Stimulated activated CD8-positive, alpha-beta memory T cell treated with anti-CD3 and anti-CD28 coated beads, Interleukin-12 subunit alpha, Interleukin-12 subunit beta, amount 100 ng/mL, for 1 hour (primary cell): ENCODE measurements at regions not wholly inside any gene's neighbourhood (a gene's known extent, or its start where the extent isn't known, plus 50 kb on each side); places are given as distances from the start of the nearest gene placed in this dataset.
"Not testable (repeated sequence)": the region's sequence is repeated elsewhere in the genome, so short reads cannot be mapped to it uniquely, and the experiment has no call there.

ENCODE experiments used
- DNase-seq: peaks from one replicate; pipeline ENCODE4 v3.0.0-alpha.2; 2020; ENCODE audit warnings: low read depth

DNA sequence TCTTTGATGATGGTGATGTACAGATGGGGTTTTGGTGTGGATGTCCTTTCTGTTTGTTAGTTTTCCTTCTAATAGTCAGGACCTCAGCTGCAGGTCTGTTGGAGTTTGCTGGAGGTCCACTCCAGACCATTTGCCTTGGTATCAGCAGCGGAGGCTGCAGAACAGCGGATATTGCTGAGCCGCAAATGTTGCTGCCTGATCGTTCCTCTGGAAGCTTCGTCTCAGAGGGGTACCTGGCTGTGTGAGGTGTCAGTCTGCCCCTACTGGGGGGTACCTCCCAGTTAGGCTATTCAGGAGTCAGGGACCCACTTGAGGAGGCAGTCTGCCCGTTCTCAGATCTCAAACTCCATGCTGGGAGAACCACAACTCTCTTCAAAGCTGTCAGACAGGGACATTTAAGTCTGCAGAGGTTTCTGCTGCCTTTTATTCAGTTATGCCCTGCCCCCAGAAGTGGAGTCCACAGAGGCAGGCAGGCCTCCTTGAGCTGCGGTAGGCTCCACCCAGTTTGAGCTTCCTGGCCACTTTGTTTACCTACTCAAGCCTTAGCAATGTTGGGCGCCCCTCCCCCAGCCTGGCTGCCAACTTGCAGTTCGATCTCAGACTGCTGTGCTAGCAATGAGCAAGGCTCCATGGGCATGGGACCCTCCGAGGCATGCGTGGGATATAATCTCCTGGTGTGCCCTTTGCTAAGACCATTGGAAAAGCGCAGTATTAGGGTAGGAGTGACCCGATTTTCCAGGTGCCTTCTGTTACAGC lies 264.5 kb downstream of the MATN1 start:
- DNase-seq, result not testable (repeated sequence)

DNA sequence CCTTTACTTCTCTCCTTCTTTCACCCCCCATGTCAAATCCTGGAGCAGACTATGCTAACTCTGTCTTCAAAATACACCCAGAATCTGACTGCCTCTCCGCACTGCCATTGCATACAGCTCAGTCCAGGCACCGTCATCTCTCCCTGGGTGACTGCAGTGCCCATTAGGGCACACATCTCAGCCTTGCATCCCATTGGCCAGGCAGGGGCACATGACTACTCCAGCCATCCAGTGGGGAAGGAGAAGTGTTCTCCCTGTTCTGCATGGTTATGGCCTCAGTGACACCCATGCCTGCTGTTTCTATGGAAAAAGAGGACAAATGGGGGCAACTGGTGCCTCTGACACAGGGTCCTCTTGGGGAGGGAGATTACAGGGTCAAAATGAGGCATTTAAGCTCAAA lies 270.5 kb downstream of the MATN1 start:
- DNase-seq, result no peak

DNA sequence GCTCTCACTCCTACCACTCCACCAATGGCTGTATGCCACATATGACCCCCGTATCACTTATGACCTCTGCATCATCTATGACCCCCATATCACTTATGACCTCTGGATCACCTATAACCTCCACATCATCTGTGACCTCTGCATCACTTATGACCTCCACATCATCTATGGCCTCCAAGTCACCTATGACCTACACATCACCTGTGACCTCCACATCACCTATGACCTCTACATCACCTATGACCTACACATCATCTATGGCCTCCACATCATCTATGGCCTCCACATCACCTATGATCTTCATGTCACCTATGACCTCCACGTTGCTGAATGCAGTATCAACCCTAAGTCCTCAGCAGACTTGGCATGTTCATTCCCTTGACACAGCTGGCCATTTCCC lies 271.2 kb downstream of the MATN1 start:
- DNase-seq, result no peak

DNA sequence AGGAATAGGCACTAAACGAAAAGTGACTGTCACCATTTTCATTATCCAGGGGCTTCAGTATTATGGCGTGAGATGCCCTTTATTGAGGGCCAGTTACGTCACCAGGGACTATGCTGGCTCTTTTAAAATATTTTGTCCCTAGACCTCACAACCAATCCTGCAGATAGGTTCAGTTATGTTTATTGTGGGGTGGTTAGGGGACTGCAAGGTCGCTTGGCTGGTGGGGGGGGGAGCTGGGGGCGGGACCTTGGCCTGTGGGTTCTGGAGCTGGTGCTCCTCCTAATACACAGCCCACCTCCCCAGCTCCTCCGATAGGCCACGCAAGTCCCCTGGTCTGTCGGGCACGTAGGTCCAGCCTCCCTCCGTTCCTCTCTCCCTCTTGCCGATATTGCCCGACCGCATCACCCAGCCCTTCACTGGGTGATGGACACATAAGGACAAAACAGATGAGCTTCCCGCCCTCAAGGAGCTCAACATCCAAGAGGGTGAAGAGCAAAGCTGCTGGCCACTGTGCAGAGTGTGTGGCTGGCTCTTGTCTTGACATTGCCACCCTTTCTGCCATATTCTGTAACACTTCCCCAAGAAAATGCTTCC lies 271.8 kb downstream of the MATN1 start:
- no peak for DNase-seq

DNA sequence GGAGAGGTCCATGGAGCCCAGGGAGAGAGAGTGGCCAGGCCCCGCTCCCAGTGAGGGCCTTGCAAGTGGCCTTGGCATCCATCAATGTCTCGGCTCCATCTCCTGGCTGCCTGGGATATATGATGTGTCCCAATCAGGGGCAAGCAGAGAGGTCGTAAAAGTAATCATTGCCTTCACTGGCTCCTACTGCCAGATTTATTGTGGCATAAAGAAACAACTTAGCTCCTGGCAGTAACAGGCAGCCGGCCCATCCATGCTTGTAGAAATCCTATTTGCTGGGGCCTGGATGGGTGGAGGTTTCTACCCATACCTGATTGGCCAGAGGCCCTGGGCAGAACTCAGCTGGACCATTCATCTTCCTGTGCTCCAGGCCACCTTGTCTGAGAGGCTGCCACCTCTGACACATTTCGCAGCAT lies 272.6 kb downstream of the MATN1 start:
- no peak for DNase-seq

DNA sequence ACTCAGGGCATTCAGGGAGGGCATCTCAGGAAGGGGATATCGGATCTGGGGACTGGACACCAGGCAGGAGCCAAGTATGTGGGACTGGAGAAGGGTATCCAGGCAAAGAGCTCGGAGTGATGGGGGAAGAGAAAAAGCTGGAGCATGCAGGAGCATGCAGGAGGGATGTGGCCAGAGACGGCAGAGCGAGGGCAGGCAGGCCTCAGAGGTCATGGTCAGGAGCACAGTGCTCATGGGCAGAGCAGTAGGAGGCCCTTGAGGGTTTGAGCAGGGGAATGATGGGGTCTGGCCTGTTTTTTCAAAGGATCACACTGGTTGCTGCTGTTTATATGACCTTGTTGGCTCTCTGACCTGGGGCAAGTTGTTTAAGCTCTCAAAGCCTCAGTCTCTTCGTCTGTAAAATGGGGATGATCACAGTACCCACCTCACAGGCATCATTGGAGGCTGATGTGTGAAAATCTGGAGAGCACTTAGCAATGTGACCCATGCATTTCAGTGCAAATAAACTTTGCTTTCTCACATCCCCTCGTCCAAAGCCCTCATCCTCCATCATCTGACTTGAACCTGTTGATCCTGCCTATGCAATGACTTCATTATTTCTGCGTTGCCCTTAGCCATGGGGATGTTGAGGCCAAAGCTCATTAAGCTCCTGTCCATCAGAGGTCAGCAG lies 273.1 kb downstream of the MATN1 start:
- no peak for DNase-seq

DNA sequence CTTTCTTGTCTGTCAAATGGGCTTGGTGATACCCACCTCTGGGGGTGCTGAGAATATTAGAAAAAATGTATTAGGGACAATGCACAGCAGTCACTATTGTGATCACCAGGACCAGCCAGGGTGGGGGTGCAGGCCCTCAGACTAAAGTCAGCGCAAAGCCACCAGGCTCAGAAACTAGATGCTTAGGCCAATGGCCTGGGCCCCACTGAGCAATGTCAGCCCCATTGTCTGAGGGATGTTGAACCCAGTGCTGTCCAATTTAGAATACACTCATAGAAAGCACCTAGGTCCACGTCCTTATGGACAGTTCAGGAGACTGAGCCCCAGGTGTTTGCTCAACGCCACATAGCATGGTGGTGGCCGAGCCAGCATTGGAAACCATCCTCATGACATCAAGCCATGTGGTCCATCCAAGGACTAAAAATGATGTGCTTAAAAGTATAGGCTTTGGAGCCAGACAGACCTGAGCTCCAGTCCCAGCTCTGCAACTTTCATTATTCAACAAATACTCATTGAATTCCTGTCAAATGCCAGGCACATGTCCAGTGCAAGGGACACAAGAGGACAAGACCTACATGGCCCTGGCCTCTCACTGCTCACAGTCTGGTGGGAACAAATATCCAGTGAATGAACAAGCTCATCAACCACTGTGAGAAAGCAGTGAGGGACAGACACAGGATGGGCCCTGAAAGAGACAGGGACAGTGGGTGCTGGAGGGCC lies 273.8 kb downstream of the MATN1 start:
- DNase-seq, result no peak

DNA sequence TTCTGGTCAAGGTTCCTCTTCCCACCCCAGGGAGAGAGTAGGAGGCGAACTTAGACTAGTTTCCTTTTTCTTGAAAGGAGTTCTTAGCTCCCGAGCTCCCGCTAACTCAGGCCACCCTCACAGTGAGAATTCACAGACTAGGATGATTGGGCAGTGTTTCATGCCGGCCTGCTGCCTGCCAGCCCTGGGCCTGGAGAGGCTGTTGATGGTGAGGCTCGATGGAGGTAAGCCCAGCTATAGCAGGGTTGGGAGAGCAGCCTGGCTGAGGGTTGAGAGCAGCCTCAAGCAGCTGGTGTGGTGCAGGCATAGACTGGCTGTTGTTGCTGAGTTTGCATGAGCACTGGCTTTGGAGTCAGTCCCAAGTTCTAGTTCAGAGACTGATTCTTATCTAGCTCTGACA lies 274.4 kb downstream of the MATN1 start:
- DNase-seq, result no peak

DNA sequence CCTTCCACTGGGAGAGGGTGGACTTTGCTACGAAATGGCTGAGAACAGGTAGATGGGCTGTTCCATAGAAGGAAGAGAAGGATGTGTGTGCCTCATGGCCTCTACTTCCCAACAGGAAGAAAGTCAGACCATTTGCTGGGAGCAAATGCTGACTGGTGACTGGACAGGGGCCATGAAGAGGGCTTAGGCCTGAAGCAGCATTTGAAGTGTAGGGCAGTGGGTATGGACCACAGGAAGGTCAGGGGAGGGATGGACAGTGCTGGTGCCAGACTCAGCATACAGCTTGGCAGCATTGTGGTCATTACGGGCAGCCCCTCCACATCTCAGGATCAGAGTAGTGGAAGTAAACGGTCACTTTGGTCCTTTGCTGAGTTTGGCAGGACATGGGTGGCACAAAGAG lies 275.7 kb downstream of the MATN1 start:
- no peak for DNase-seq

DNA sequence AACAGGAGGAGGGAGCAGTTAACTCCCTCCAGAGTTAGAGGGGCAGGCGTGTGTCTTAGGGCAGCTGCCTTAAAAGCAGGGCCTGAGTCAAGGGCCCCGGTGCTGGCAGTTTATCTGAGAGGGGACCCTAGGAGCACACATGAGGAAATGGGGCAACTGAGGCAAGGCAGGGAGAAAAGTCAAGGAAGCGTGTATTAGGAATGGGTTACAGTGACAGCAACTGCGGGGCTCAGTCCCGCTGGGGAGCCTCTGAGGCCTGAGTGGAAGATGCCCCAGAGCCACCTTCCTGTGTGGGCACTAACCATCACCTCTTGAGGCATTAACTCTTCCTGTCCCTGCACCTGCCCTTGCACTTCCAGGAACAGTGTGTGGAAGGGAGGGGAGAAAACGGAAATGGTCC lies 276.3 kb downstream of the MATN1 start:
- no peak for DNase-seq

DNA sequence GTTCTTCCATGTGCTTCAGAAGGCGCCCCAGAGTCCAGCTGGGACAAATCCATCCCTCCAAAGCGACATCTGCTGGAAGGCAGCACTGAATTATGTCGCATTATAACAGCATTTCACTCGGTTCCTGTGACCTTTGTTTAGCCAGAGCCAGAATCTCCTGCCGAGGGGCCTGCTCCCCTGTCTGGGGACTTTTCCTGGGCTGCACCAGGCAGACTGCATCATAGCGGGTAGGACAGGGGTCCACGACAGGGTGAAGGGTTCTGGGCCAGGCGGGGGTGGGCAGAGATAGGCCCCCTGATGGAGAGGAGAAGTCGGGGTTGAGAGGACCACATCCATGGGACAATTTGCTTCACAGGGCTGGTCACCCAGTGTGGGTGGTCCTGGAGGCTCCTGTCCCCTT lies 276.9 kb downstream of the MATN1 start:
- no peak for DNase-seq

DNA sequence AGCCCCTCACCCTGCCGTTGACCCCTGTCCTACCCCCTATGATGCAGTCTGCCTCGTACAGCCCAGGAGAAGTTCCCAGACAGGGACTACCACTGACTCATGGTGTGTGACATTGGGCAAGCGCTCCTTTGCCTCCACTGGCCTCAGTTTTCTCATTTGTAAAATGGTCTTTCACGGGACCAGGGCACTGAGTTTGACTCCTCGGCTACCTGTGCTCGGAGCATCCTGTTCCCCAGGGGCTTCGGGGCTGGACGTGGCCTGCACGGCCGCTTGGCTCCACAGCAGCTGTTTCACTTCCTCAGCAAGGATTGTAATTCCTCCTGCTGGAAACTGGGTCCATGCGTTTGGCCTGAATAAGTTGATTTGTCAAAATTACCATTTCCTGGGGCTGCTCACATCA lies 277.3 kb downstream of the MATN1 start:
- no peak for DNase-seq

DNA sequence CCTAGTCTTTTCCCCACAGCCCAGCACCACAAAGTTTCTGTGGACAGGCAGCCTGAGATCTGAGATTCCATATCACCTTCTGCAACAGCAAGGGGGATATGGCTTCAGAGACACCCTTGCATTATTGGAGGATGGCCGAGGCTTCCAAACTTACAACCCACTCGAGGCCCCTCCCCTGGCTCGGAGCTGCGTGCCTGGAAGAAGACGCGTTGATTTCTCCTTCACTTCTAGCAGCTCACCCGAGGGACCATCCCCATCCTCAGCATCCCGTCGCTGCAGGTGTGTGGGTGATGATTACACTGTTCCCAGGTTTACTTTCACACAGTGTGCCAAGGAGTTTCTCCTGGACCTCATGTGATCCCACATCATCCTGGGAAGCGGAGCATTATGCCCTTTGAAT lies 277.9 kb downstream of the MATN1 start:
- no peak for DNase-seq

DNA sequence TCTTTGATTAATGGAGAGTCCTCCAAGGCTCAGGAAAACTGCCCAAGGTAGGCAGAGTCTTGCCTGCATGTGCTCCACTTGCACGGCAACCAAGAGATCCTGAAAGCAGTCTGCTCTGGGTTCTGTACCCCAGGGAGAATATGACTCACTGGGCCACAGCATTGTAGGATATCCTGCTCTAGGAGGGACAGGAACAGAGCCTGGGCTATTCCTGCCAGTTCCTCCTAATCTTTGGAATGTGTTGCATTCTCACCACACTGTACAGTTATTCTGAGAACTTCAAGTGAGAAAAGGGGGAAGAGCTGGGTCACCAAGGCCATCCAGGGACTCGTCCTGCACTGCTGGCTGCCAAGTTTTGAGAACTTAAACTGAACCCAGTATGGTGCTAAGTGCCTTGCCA lies 278.5 kb downstream of the MATN1 start:
- DNase-seq, result no peak

DNA sequence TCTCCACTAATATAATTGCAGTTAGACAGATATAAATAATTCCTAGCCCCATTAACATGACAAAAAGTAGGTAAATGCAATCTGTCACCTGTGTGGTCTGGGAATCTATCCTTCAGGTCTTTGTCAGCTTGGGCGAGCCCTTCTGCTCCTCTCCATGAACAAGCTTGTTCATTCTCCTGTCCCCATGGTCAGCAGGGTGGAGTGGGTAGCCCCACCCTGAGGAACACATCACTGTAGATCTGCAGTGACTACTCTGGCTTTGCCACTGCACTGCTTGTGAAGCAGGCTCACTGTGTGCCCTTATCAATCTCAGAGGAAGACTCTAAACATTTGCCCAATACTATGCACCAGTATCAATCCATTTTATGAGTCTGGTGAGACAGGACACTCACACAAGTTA lies 279.0 kb downstream of the MATN1 start:
- DNase-seq, result no peak

DNA sequence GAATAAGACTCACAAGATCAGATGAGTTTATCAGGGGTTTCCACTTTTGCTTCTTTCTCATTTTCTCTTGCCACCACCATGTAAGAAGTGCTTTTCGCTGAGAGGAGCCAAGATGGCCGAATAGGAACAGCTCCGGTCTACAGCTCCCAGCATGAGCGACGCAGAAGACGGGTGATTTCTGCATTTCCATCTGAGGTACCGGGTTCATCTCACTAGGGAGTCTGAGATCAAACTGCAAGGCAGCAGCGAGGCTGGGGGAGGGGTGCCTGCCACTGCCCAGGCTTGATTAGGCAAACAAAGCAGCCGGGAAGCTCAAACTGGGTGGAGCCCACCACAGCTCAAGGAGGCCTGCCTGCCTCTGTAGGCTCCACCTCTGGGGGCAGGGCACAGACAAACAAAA lies 285.1 kb downstream of the MATN1 start:
- DNase-seq, result not testable (repeated sequence)

DNA sequence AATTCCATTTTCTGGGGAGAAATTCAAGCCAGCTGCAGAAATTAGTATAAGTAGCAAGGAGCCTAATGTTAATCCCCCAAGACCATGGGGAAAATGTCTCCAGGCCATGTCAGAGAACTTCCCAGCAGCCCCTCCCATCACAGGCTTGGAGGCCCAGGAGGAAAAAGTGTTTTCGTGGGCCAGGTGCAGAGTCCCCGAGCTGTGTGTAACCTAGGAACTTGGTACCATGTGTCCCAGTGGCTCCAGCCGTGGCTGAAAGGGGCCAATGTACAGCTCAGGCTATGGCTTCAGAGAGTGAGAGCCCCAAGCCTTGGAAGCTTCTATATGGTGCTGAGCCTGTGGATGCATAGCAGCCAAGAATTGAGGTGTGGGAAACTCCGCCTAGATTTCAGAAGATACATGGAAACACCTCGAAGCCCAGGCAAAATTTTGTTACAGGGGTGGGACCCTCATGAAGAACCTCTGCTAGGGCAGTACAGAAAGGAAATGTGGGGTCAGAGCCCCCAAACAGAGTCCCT lies 286.3 kb downstream of the MATN1 start:
- no peak for DNase-seq

DNA sequence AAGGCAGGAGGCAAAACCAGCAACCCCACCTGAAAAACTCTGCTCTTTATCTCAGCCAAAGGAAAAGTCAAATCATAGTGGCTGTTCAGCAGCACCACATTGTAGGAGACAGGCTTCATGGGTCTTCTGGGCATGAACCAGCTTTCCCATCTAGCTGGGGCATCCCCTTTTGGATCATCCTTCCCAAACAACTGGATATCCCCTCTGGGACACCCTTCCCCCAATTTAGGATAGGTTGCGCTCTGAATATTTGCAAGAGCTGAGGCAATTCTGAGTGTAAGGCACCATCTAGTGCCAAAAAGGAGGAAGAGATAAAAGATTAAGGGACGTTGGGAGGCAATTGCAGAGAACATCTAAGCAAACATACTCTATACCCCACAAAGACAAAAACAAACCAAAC lies 295.8 kb downstream of the MATN1 start:
- no peak for DNase-seq

DNA sequence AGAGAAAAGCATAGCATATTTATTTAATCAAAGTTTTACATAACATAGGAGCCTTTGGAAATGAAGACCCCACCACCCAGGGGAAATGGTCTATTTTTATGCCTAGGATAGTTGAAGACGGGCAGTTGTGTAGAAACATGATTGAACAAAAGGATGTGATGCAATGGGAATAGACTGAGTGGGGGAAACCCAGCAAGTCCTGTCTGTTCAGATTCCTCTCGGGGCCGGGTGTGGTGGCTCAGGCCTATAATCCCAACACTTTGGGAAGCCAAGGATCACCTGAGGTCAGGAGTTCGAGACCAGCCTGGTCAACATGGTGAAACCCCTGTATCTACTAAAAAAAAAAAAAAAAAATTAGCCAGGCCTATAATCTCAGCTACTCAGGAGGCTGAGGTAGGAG lies 298.3 kb downstream of the MATN1 start:
- no peak for DNase-seq

DNA sequence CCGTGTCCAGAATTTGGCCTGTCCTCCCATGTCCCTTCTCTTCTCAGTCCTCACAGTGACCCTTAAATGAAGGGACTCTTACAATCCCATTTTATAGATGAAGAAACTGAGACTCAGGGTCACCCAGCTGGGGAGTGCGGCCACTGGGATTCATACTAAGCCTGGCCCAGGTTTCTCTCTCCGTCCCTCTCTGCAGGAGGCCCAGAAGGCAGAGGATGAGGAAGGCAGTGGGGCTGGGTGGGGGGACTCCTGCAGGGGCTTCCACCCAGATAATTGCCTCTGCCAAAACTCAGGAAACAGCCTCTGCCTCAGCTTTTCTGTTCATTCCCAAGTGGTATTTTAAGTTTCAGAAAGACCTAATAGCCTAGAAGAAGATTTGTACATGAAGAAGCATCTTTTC lies 299.8 kb downstream of the MATN1 start:
- no peak for DNase-seq

DNA sequence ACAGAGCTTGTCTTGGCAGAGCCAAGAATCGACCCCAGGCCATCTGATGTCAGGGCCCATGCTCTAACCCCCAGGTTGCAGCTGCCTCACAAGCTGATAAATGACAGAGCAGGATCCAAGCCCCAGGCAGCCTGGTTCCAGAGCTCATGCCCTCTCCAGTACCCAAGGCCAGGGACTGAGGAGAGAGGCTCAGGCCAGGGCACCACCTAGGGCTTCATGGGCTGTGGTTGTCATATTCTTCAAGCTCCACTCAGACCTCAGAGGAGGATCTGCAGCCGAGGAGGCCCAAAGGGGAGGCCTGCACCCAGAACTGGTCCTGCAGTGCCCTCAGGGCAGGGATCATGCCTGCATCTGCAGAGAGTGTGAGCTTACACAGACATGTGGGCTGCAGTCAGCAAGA lies 301.1 kb downstream of the MATN1 start:
- DNase-seq, result no peak

DNA sequence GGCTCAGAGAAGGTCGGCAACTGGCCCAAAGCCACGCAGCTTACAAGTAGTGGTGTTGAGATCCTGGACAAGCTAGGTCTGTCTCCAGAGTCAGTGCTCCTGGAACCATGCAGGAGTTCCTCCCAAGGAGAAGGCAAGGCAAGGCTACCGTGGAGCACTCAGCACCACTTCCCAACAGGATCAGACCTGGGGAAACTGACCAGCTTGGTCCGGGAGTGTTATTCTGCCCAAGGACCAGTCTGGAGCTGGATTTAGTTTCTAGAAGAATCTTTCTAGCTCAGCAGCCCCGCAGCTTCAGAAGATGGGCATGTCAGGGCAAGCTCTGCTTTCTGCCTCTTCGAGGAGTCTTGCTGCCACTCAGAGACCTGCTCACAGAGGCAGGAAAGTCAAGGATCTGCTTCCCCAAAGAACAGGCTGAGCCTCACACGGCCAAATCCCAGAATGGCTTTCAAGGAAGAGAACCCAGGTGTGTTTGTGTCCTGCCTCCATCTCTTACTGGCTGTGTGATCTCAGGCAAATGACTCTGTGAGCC lies 302.8 kb downstream of the MATN1 start:
- no peak for DNase-seq
